ENCODE measurements at regions not wholly inside any gene's neighbourhood (a gene's known extent, or its start where the extent isn't known, plus 50 kb on each side); places are given as distances from the start of the nearest gene placed in this dataset.
"Not testable (repeated sequence)": the region's sequence is repeated elsewhere in the genome, so short reads cannot be mapped to it uniquely, and the experiment has no call there.

DNA sequence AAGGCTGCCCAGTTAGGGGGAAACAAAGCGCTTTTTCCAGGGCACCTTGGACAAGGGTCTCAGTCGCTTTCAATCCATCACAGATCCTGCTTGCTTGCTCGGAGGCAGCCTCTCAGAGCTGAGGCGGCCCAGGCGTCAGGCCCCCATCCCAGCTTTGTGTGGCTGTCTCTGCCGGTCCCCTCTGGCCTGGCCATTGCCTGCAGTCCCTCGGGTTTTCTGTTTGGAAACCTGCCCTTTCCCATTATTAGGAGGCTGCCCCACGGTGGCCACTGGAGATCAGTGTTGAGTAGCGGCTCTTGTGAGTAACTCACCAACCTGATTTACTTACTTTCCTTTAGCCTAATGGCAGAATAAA is 216.1 kb downstream of the GLRX3 start:
- DNase-seq: no peak

DNA sequence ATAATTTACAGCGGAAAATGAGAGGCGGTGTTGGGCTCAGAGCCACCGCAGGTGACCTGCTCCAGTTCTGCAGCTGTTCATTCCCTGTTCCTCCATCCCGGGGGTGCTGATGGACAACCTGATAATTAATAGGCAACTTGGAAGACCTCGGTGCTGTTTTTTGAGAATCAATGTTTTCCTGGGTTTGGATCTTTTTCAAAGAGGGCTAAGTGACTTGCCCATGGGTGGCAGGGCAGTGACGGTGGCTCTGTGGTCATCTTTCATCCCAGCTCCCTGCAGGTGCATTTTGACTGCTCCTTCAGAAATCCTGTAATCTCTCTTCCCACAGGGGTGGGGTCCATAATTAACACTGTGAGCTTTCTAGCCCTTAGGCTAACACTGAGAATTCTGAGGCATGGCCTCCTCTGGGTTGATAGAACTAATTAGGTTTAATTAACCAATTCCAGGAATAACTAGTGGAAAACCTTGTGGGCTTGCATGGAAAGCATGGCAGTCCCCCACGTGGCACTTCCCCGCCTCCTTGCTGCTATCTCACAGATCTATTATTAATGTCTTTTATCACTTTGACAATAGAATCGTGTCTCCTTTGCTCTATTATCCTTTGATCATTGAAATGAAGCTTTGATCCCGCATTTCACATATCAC is 217.9 kb downstream of the GLRX3 start:
- no peak for DNase-seq

DNA sequence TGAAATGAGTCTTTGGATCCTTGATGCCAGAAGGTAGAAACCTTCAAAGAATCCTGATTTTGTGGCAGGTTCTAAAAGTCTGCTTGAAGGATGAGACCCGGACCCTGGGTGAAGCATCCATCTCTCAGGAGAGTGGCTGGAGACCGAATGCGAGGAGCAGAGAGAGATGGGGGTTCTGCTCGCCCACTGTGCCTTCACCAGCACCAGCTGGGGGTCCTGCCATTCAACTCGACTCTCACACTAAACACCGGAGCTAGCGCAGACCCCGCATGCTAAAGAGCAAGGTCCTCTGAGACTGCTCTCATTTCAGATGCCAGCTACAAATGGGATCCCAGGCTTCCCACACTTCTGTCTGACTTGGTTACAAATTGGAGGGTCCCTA is 218.4 kb downstream of the GLRX3 start:
- DNase-seq: no peak

DNA sequence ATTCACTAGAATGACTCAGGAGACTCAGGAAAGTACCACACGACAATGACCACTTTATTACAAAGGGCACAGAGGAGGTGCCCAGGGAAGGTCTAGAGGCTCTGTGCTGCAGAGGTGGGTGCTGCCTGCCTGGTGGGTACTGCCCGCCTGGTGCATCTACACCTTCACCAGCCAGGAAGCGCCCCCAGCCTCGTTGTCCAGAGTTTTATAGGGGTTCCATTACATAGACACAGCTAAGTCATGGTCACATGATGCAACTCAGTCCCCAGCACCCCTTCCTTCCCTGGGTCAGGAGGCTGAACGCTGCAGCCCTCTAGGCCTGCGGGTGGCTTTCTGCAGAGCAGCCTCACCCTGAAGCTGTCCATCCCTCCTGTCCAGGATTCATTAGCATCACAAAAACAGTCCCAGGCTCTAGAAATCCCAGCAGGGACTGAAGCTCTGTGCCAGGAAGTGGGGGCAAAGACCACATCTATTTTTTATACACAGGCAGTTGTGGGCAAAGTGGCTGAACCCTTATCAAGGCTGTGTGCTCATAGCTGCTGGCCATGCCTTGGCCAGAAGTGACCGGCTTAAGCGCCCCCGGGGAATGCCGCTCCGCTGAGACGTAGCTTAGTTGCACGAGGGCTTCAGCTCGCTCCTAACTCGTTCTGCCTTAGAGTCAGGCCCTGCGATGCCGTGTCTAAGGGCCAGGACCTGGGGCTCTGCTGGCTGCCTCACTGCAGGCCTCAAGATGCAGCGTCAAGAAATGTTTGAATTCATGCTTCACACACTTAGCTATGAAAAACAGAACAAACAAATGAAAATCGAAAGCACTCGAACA is 219.0 kb downstream of the GLRX3 start:
- no peak for DNase-seq

DNA sequence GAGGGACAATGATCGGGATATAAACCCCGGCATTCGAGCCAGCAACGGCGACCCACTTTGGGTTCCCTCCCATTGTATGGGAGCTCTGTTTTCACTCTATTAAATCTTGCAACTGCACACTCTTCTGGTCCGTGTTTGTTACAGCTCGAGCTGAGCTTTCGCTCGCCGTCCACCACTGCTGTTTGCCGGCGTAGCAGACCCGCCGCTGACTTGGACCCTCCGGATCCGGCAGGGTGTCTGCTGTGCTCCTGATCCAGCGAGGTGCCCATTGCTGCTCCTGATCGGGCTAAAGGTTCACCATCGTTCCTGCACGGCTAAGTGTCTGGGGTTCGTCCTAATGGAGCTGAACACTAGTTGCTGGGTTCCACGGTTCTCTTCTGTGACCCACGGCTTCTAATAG is 220.2 kb downstream of the GLRX3 start:
- DNase-seq: not testable (repeated sequence)

DNA sequence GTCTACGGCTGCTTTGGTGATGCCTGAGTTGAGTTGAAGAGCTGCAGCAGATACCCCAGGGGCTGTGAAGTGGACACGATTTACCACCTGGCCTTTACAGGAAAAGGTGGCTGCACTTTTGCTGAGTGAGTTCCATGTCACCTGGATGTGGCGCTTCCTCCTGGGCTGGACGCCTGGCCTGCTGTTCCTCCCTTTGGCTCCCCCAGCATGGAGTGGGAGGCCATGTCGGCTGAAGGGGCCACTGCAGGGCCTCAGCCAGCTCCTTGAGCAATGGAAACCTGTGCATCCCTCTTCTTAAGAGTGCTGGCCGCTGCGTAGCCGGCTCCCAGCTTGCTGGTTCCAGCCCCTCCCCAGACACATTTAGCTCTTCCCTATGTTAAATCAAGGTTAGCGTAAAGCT is 221.0 kb downstream of the GLRX3 start:
- DNase-seq: no peak

DNA sequence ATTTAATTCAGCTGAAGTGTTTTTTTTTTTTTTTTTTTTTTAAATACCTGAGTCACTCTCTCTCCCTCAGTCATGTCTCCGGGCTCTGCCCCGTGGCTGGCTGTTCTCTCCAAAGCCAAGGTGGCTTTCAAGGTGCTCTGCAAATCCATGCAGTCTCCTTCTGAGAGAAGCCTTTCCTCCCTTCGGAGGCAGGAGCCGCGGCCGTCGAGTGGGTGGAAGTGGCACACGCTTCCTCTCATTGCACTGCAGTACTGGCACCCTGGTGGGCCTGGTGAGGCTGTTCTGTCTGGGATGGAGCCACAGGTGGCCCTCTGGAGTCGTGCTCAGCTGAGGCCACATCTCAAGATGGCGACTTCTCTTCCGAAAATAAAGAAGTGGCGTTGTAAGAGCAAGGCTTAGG is 221.8 kb downstream of the GLRX3 start:
- no peak for DNase-seq

DNA sequence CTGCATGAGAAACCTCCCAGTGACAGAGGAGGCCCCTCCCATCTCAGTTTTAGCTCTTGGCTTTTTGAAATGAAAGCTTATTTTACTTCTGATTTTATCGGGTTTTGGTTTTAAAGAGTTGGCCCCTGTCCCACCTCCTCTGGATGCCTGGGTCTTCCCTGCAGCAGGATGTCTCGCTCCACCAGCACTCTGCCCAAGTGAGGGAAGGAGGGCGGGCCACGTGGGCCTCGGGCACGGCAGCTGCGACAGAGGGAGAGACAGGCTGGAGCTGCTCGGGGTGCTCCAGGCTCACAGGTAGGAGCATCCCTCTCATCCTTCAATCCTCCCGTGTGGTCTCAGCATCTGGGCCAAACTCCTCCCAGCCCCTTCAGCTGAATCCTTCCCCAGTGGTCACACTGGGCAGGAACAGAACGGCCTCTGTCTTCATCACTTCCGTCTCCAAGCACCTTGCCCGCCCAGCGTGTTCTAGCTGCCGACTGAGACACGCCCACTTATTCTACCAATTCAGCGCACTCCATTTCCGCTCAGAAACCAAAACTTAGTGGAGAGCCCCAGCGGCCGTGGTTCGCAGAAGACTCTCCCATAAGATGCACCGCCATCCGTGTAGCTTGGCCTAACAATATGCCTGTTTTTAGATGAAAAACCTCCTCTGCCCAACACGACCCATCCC is 222.9 kb downstream of the GLRX3 start:
- no peak for DNase-seq

DNA sequence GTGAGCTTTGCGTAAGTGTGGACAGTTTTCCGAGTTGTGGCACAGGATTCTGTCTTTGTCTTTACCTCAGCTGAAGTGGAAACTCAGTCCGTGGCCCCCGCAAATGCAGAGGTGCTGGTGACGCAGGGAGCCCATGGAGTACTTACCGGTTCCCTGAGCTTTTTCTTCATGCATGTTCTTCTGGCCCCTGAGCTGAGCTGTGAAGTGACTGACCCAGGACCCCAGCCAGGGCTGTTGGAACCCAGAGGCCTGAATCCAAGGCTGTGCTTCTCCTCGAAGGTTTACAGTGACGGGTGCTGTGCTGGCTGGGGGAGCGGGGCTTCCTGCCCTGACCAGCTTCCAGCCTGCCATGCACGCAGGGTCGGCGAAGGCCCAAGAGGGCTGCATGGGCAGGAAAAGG is 223.5 kb downstream of the GLRX3 start:
- no peak for DNase-seq

DNA sequence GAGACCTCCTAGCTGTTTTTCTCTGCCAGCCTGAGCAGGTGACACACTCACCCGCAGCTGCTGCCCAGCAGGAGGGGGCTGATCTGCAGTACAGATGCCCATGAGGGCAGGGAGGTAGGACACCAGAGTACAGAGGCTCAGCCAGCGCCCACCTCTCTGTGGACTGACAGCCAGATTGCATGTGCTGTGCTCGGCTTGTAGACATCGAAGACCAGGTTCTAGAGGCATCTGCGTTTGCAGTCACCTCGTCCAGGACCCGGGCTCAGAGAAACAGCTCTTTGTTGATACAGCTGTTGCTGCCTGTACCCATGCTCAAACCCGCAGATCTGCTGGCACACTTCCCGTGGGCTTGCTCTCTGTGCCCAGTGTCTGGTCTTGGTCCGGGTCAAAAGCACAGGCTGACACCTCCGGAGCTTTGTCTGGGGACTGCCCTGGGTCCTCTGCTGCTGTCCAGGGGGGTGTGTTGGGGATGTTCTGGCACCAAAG is 224.7 kb downstream of the GLRX3 start:
- DNase-seq: no peak

DNA sequence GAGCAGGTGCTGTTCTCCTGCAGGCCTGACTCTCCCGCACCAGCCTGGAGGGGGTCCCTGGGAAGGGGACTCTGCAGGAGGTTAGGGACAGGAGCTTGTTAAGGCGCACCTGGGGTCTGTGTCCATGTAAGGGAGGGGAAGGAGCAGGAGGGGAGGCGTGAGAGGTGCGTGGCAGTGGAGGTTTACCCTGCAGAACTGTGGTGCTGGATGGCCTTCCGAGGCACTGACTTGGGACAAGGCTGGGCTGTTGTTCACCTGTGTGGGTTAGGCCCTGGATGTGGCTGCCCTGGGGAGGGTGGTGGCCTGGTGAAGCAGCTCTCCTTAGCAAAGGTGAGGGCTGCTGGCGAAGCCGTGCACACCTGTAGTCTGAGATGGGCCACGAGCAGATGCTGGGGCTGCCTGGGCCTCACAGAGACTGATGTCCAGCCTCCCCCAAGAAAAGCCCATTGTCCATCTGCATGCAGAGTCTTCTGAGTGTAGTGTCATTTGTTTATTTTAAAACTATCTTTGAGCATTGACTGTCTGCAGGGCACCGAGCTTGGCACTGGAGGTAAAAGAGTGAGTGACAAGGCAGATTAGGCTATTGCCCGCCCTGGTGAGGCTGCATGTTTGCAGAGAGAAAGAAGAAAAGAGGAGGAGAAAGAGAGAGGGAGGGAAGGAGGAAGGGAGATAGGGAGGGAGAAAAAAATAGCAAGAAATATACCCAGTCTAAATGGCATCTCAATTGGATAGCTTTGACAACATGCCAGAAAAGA is 225.3 kb downstream of the GLRX3 start:
- DNase-seq: no peak

DNA sequence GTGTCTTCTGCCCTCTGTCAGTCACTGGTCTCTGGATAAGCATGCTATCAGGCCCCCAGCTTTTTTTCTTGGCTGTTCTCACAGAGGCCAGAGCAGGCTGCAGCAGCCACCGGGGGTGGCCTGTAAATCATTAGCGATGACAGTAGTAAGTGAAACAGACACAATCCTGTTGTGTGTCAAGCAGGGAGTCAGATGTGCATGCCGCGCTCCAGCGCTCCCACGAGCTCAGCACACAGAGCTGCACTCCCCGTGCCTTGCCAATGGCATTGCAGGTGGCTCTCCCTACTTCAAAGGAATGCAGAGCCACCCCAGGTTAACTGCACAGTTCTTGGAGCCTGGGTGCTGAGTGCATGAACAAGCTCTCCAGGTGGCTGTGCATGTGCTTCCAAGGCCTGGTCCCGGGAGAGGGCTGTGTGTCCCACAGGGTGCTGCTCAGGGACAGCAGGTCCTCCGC is 226.1 kb downstream of the GLRX3 start:
- DNase-seq: no peak

DNA sequence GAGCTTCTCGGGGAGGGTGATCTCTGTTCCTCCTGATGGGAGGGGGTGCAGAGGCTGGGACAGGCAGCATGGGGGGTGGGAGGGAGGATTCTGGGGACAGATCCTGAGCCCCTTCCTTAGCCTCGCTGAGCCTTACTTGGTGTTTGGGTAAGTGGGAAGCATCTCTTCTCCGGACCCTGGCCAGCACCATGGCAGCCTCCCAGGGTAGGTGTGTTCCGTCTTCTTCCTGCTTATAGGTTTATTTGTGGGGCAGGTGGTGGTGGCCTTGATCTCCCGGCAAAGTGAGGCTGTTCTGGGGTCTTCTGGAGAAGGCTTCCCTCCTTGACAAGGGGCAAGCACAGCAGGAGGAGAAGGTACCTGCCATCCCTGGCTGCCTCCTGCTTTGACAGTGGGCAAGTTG is 226.9 kb downstream of the GLRX3 start:
- DNase-seq: no peak

DNA sequence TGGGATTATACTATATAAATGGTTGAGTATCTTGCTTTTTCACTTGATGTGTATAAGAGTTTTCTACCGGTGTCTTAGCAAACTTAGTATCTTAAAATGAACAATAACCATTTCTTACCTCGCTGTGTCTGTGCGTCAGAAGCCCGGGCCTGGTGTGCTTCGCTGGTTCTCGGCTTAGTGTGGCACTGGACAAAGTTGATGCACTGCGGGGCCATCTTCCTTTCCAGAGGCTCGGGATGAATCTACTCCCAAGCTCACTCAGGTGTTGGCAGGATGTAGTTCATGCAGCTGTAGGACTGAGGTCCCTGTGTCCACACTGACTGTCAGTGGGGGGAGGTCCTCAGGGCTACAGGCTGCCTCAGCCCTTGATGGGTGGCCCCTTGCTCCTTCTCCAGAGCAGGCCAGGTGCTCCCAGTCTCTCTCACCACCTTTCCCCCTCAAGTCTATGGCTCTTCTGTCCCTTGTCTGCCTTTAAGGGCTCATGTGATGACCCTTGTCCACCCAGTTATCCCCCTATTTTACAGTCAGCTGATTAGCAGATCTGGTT is 227.8 kb downstream of the GLRX3 start:
- DNase-seq: no peak

DNA sequence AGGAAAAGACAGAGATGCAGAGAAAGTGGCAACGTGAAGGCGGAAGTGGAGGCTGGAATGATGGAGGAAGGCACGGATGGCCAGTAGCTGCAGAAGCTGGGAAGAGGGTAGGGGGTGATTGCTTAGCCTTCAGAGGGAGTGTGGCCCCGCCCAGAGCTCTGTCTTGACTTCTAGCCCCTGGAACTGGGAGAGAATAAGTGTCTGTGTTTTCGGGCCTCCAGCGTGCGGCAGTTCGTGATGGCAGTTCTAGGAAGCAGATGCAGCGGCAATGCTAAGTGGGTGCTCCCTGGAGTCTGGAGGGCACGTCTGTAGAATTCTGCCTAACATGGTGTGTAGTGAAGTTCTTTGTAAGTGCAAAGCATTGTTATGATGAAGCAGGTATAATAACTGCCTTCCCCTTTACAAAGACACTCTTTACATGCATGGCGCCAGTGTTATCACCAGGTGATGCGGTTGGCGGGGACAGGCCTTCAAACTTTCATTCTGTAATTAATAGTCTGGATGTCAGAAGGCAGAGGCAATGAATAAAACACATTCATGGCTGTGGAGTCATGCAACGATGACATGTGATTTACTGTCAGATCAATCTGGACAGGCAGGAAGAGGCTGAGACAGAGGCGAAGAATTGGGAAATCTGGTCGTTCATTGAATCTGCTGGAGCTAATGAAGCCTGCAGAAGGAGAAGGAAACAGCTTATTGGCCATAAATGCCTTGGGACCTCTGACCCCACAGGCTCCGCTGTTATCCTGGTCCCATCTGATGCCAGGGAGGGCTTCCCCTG is 228.6 kb downstream of the GLRX3 start:
- no peak for DNase-seq

DNA sequence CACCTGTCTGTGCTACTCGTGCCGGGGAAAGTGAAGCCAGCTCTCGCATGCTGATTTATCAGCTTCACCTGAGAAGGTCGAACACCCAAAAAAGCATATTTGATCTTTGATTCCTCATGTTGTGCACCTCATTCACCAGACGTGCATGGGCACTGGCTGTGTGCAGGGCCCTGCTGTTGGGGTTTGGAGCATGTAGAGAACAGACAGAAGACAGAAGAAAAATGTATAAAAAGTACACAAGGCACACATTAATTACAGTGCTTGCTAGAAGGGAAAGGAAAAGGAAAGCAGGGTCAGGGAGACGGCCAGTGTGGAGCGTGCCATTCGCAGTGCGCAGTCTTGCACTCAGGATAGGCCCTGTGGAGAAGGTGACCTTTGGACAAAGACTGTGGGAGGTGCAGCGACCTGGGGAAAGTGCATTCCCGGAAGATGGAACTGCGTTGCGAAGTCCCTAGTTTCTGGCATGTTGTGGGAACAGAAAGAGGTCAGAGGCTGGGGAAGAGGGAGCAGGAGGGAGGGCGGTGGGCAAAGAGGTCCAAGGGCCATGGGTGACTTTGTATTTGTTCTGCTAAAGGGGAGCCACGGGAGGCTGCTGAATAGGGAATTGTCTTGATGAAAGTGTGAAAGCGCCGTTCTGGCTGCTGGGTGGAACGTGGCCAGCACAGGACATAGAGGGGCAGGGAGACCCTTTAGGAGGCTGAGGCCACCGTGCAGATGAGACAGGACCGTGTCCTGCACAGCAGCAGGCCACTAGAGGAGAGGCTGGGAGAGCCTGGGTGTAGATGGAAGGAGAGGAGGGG is 232.8 kb downstream of the GLRX3 start:
- DNase-seq: no peak

DNA sequence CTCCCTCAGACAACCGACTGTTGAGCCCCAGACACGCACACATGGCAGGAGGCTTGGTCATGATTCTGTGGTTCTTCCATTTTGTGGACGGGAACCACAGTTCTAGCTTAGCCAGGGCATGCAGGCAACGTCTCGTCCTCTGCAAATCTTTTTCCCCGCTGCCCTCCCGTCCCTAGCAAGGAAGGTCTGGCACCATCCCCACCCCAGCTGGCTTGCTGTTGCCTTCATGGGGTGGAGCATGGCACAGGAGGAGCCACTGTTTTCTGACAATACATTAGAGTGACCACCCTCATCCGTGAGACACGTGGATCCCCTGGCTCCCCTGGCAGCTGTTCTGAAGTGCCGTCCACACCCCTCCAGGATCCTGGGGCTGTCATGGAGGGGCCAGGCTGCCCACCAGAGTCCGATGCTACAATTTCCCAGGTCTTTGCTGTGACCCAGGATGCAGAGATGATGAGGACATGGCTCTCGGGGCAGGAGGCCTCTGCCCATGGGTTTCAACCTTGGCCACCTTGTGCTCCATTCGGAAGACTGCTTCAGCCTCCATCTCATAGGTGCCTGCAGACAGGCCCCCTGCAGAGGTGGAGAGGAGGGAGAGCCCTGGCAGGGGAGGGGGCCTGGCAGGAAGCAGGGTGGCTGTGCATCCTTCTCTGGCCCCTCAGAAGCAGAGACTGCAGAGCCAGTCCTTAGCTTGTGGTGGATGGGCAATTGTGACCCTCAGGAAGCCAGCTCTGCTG is 233.6 kb downstream of the GLRX3 start:
- DNase-seq: no peak

DNA sequence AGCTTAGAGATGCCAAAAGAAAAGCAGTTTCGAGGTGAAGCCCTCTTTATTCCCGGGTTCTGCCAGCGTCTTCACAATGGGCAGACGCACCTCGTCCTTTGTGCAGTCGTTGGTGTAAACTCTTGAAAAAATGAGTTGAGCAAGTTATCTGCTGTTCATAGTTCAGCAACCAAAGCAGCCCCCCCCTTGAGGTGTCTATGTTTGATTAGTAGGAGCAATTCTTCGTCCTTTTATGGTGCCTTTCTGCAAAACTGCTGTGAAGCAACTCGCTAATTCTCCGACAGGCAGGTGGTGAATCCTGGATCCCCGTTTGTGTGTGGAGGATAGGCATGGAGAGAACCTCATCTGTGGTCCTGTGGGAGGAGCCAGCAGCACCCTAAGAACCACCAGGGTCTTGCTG is 234.5 kb downstream of the GLRX3 start:
- DNase-seq: no peak

DNA sequence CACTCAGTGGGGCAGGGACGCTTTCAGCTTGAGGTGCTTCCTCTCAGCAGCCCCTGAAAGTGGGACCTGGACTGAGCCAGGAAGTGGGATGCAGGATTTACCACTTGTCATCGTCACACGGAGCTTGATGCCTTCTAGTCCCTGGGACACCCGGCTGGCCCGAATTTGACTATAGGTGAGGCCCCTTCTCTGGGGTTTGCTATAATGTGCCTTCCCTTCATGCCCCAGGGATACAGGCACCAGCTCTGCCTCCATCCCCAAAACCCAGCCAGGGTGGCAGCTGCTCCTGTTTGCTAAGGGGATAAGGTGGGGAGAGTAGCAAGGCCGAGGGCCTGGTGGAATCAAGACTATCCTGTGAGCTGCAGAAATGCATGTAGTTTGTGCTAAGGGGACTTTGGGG is 235.0 kb downstream of the GLRX3 start:
- no peak for DNase-seq

DNA sequence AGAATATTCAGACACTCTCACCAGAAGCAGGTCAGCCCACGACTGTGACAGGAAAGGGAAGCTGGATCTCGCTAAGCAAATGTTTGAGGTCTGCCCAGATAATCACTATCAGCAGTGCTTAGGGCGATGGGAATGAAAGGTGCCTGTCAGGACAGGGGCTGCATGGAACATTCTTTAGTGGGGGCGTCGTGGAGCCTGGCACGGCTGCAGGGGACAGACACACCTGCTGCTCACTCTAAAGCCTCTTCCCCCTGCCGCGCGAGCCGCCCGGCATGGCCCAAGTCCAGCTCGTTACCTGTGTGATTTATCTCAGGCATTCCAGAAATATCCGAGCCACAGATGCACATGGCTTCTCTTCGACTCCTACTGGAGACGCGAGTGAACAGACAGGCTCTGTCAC is 235.5 kb downstream of the GLRX3 start:
- DNase-seq: no peak

DNA sequence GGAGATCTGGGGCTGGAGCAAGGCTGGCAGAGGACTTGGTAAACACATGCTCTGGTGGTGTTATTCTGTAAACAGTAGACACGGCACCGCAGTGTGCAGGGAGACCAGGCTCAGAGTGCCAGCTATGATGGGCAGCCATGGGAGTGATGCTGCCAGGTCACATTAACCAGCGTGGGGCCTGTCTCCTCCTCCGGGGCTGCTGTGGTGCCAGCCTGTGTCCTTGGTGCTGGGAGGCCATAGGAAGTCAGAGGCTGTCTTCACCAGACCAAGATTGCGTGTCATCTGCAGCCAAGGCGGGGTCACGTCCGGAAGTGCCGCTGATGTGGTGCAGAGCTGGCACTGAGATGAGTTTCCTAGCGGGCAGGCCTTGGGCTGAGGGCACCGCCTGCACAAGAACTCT is 236.0 kb downstream of the GLRX3 start:
- no peak for DNase-seq
